Choroid plexus epithelial cell (primary cell): ENCODE measurements at regions not wholly inside any gene's neighbourhood (a gene's known extent, or its start where the extent isn't known, plus 50 kb on each side); places are given as distances from the start of the nearest gene placed in this dataset.

Experiments
- DNase-seq: peaks from one replicate; pipeline ENCODE4 v3.0.0-alpha.2; 2010; ENCODE audit warnings: low read depth
- H3K4me3 ChIP-seq: 2 replicates; pipeline ENCODE4 v1.5.1; 2011; ENCODE audit warnings: low read depth, mild to moderate bottlenecking, control low read depth, low read length, moderate library complexity
- TF ChIP-seq, protein P1 (sequence below): conservative IDR thresholded peaks from 2 replicates; pipeline ENCODE4 v1.5.1; 2011; ENCODE audit warnings: low read depth, mild to moderate bottlenecking, control low read depth, inconsistent platforms, low read length, moderate library complexity

DNA sequence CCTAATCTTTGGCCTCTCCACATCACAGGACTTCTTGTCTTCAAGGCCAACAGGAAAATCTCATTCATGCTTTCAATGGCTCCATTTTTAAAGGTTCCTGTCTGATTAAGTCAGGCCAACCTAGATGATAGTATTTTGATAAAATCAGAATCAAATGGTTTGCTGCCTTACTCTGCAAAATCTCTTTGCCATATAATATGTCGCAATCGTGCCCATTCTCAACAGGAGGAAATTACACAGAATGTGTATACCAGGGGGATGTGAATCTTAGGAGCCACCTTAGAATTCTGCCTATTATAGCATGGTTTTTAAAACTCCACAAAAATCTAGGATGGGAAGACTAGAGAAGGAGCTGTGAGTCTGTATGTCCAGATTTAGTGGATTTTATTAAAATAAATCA is 612.9 kb upstream of the MAN1A1 start:
- DNase-seq = no peak
- TF ChIP-seq, protein P1, sequence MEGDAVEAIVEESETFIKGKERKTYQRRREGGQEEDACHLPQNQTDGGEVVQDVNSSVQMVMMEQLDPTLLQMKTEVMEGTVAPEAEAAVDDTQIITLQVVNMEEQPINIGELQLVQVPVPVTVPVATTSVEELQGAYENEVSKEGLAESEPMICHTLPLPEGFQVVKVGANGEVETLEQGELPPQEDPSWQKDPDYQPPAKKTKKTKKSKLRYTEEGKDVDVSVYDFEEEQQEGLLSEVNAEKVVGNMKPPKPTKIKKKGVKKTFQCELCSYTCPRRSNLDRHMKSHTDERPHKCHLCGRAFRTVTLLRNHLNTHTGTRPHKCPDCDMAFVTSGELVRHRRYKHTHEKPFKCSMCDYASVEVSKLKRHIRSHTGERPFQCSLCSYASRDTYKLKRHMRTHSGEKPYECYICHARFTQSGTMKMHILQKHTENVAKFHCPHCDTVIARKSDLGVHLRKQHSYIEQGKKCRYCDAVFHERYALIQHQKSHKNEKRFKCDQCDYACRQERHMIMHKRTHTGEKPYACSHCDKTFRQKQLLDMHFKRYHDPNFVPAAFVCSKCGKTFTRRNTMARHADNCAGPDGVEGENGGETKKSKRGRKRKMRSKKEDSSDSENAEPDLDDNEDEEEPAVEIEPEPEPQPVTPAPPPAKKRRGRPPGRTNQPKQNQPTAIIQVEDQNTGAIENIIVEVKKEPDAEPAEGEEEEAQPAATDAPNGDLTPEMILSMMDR = no peak
- H3K4me3 ChIP-seq = no peak overlapping the region

DNA sequence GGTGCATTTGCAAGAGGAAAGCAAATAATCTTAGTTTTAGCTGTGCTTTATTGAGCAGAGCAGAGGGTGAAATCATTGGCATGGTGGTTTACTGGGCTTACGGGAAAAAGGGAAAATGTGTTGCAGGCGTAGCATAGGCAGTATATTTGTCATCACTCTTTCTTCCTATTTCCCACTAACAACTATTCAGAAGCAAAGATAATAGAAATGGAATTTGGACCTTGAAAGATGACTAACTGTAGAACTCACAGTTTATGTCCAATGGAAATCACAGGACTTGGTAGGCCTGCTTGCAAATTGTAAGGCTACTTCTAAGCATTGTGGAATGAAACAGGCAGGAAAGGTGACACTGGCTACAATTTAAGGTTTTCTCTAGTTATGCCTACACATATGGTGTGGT is 611.9 kb upstream of the MAN1A1 start:
- no peak for DNase-seq
- H3K4me3 ChIP-seq = no peak overlapping the region
- TF ChIP-seq, protein P1 = no peak

DNA sequence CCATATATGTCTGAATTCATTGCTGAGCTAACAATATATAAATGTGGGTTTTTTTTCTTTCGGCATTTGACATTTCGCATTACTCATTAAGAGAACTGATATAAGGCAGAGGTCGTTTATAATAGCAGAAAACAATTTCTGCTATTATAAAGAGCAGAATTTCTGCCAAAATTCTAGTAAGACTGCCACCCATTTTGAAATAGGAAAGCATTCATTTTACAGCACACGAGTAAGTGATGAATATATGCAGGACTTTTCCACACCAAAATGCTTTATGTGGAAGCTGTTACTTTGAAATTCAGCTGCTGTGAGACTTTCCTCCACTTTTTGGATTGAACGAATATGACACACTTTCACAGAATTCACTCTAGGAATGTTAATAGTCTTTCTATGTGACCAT is 610.9 kb upstream of the MAN1A1 start:
- TF ChIP-seq, protein P1 = no peak
- H3K4me3 ChIP-seq = no peak overlapping the region
- no peak for DNase-seq

DNA sequence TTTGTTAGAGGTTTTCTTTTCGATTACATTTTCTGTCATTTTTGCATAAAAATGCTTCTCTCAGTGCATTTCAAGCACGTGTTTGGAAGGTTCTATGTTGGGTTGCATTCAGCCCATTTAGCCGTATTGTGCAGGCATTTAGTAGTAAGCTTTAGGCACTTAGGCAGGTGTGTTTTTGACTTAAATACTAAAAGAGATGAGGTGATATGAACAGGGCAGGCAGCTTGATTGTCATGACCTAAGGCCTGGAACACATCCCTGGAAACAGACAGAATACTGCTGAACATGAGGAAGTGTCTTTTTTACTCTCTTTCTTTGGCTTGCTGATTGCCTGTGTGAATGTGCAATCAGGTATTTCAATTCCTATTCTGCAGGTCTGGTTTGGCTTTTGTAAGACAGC is 610.5 kb upstream of the MAN1A1 start:
- no peak for DNase-seq
- no peak overlapping the region for H3K4me3 ChIP-seq
- TF ChIP-seq, protein P1 = no peak

DNA sequence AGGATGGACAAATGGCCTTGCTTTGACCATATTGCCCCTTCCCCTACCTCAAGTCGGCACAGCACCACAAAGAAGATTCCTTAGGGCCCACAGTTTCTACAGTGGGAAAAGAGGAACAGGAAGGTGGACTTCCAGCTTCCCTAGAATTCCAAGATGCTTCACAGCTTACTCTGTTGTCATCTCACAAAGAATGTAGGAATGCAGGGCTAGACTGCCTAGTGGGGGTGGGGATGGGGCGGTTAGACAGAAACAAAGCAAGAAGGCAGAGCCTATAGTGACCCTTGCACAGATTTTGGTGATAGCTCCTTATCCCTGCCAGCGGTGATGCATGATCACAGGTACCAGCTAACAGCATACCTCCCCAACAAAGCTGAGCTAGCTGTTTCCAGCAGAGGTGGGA is 607.6 kb upstream of the MAN1A1 start:
- TF ChIP-seq, protein P1 = no peak

DNA sequence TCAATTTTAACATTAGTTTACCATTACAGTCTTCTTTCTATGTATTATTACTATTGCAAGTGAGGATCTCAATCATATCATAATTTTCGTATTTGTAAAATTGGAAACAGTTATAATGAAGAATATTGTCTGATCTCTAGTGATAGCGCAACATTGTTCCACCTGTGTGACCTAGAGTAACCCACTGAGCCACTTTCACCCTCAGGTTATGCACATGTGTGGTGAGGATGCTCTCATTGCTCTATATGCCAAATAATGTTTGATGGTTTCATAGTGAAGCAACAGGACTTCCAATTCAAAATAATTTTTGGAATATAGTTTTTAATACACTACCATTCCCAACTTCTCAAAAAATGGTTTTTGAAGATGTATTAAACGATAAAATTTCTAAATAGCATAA is 603.1 kb upstream of the MAN1A1 start:
- no peak overlapping the region for H3K4me3 ChIP-seq

More for the DNA sequence above, 607.6 kb upstream of the MAN1A1 start:
- no peak overlapping the region for H3K4me3 ChIP-seq
- DNase-seq = no peak

DNA sequence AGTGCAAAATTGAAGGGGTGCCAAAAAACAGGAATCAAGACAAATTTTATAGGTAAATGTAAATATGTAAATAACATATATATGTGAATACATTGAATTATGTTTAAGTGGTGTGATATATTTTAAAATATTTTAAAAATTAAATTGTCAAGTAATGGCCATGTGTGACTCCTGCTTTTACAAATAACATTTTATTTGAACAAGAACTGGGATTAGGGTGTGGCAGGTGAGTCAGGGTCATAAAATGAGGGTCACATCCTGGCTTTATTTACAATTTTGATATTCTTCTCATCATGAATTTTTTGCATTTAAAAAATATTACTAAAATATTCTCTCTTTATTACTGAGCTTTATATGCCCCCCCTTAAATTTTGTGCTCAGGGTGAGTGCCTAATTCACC is 601.1 kb upstream of the MAN1A1 start:
- DNase-seq = no peak
- TF ChIP-seq, protein P1 = no peak
- no peak overlapping the region for H3K4me3 ChIP-seq

More for the DNA sequence above, 603.1 kb upstream of the MAN1A1 start:
- TF ChIP-seq, protein P1 = no peak
- no peak for DNase-seq
